HG02623 (cell line): ENCODE measurements at regions not wholly inside any gene's neighbourhood (a gene's known extent, or its start where the extent isn't known, plus 50 kb on each side); places are given as distances from the start of the nearest gene placed in this dataset.

Source experiments
- ATAC-seq: cut with Tn5 transposase; IDR thresholded peaks from one replicate; pipeline ENCODE4 v1.9.1; 2021; ENCODE audit warnings: moderate library complexity; ENCODE audit not compliant: unreplicated experiment

DNA sequence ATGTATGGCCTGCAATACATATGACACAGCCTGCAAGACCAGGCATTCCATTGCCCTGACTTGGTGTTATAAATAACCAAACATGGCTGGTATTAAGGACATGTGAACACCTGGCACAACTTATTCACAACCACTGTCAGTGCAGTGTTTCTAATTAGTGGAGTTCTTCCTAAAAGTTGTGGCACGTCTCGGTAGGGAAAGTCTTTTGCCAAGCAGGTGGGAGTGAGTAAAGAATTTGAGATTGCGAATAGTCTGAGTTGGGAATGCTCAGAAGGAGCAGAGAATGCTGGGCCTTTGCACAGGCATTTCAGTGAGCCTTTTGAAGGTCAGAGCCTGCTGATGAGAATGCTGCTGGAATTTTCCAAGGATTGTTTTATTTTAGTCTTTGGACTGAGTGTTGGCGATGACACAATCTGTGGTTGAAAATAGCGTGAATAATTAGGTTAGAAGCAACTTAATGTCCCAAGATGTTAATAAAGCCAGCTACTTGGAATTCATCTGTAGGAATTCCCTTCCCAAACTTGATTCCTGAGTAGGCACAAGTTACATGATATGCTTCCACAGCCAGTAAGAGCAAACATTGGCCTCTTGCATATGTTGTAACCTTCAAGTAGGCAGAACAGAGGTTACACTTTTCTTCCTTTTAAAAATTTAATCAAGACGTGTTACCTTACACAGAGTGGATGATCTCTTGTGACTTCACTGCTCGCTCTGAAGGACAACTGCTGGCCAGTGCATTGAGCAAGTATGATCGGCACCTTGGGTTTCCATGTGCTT lies 83.6 kb upstream of the PGRMC2 start:
- ATAC-seq, result no peak

DNA sequence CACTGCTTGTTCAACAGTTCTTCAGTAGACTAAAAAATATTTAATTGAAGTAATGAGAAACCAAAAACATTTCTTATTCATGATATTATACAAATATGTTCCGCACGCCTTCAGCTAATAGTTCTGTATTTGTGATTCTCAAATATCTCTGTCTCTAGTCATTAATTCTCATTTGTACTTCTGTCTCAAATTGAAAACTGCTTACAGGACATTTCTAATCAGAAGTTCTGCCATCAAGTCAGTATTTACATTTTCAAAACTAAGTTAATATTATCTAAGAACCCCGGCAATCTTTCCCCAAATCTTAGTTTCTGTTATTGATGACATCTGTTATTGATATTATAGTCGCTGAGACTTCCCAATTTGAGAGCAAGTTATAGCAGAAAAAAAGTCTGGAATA lies 78.6 kb upstream of the PGRMC2 start:
- no peak for ATAC-seq

GRCh38 chr4:128364565-128364964 lies 77.0 kb upstream of the PGRMC2 start:
- ATAC-seq, result no peak

DNA sequence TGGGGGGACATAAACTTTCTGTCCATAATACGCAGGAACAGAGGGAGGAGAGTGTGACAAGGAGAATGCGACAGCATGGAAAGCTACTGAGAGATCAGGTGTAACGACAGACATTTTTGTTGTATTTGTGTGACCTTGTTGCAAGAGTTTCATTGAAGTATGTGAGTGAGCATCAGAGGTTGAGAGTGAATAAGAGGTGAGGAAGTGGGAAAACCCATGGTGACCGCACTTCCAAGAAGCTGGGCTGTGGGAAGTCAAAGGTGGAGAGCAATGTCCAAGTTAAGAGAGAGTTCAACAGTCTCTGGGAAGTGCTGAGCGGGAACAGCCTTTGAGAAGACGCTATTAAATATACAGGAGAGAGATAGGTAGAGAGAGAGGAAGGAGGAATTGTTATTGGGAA lies 76.4 kb upstream of the PGRMC2 start:
- no peak for ATAC-seq

GRCh38 chr4:128362760-128363159 lies 75.1 kb upstream of the PGRMC2 start:
- ATAC-seq, result no peak

GRCh38 chr4:128359422-128359821 lies 71.8 kb upstream of the PGRMC2 start:
- ATAC-seq, result no peak

GRCh38 chr4:128358913-128359279 lies 71.3 kb upstream of the PGRMC2 start:
- no peak for ATAC-seq

- no peak for ATAC-seq
Observed at GRCh38 chr4:128358231-128358912, 70.8 kb upstream of the PGRMC2 start.

GRCh38 chr4:128357286-128357685 lies 69.7 kb upstream of the PGRMC2 start:
- no peak for ATAC-seq

DNA sequence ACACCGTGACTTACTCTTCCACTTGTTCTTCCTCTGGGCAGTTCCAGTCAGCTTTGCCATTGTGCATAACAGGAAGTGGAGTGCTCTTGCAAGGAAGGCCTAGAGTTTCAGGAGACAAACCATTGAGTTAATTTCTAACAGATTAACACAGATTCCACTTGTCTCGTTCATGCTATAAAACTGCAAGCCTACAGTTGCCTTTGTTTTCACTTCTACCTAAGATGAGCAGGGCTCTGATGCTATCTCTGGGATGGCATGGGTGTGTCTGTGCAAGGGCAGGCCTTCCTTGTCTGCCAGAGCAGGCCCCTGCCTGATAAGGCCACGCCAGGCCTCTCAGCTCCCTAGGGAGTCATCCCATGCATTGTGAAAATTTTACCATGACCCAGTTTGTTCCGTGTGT lies 67.7 kb upstream of the PGRMC2 start:
- ATAC-seq, result no peak

- no peak for ATAC-seq
Observed at GRCh38 chr4:128354205-128354821, 66.7 kb upstream of the PGRMC2 start.

DNA sequence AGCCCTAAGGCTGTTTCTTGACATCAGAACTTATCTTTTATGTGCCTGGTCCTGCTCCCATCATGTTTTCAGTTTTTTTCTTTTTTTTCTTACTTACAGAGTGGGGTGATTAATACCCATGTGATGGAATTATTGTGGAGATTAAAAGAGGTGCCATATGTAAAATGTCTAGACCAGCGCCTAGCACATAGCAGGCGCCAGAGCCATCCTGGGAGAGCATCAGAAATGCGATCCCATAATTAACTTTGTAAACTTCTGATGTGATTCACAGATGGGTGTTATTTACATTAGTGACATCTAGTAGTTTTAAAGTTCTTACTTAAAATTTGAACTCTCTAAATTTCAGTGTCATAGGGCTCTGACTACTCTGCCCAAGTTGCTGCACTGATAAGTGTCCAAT lies 66.2 kb upstream of the PGRMC2 start:
- no peak for ATAC-seq

- no peak for ATAC-seq
Observed at GRCh38 chr4:128351502-128351901, 63.9 kb upstream of the PGRMC2 start.

DNA sequence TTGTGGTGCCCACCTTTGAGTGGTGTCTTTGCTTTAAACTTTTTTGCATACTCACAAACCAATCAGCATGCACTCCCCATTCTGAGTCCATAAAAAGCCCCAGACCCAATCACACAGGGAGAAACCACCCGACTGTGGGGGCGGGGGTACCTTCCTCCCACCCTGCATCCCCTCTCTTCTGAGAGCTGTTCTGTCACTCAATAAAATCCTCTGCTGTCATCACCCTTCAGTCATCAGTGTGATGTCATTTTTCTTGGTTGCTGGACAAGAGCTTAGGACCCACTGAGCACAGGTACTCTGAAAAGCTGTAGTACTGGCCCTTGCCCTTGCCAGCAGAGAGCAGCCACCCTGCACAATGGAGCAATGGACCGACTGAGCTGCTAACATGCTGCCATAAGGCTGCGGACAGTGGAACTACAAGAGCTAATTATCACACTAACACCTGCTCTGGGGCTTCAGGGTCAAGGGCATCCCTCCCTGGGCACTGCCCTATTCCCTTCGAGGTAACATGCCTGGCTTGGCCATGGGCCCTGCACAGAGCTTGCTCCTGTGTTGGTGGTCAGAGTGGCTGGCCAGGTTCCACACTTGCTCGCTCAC lies 62.9 kb upstream of the PGRMC2 start:
- no peak for ATAC-seq

DNA sequence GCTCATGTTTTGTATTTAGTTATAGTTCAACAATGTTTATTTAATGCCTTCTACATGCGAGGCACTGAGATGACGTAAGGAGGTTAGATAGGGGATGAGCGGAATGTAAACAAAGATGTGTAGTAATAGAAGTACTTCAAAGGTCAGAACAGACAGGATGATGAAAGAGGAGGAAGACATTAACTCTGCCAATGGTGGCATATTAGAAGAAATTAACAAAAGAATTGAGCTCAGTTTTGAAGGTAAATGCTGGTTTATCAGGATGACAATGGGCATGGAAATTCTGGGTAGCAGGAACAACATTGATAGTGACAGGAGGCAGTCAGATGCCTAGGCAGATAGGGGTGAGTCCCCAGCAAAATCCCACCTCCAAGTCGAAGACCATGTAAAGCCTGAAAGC lies 62.3 kb upstream of the PGRMC2 start:
- no peak for ATAC-seq

GRCh38 chr4:128347930-128348660 lies 60.5 kb upstream of the PGRMC2 start:
- ATAC-seq, result no peak

GRCh38 chr4:128347175-128347868 lies 59.7 kb upstream of the PGRMC2 start:
- ATAC-seq, result no peak

DNA sequence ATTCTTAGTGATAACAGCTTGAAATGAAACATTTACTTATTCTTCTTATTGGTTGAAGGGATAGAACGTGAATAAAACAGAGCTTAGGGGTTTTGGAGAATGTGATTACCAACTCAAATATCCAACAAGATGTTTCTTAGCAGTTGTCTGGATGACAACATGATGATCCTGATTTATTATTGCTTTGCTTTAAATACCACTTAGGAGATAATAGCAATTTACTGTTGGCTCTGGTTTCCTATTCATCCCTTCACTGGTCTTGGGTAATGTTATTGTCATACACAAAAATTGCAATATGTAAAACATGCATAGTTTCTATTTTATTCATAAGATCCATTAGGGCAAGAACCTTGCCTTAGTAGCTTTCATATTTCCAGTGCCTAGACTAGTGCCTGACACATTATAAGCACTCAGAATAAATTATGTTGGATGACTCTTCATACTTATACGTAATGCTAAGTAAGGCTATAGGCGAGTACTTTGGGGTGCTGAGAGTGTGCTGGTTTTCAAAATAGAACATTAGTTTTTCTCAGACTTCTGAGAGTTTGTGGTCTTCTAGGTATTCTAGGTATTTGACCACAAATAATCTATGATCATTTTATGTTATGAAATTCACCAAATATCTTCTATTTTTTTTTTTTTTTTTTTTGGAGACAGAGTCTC lies 58.6 kb upstream of the PGRMC2 start:
- ATAC-seq, result no peak

- no peak for ATAC-seq
Observed at GRCh38 chr4:128345650-128346049, 58.0 kb upstream of the PGRMC2 start.

GRCh38 chr4:128342762-128343161 lies 55.1 kb upstream of the PGRMC2 start:
- ATAC-seq, result no peak
